GM23248 (cell line): ENCODE measurements at regions not wholly inside any gene's neighbourhood (a gene's known extent, or its start where the extent isn't known, plus 50 kb on each side); places are given as distances from the start of the nearest gene placed in this dataset.

Source experiments
- DNase-seq: peaks from one replicate; pipeline ENCODE4 v3.0.0-alpha.2; 2015
- H2AFZ ChIP-seq: fragments of 200-600 bp; sonication (generic); 2 replicates; pipeline ENCODE4 v1.6.1; 2016; ENCODE audit warnings: antibody characterized with exemption
- H3F3A ChIP-seq: fragments of 200-600 bp; sonication (generic); 2 replicates; pipeline ENCODE4 v1.6.1; 2016; ENCODE audit warnings: mild to moderate bottlenecking, antibody characterized with exemption, mixed run types; ENCODE audit not compliant: insufficient read depth
- H3K27ac ChIP-seq: fragments of 200-600 bp; sonication (generic); 2 replicates; pipeline ENCODE4 v1.5.1; 2016; ENCODE audit warnings: mild to moderate bottlenecking
- H3K27me3 ChIP-seq: fragments of 200-600 bp; sonication (generic); replicated peaks from 2 replicates; pipeline ENCODE4 v1.6.1; 2016; ENCODE audit warnings: mild to moderate bottlenecking; ENCODE audit not compliant: insufficient read depth
- H3K36me3 ChIP-seq: fragments of 200-600 bp; sonication (generic); 2 replicates; pipeline ENCODE4 v1.6.1; 2016; ENCODE audit warnings: low read depth, mild to moderate bottlenecking
- H3K4me1 ChIP-seq: fragments of 200-600 bp; sonication (generic); 2 replicates; pipeline ENCODE4 v1.6.1; 2016; ENCODE audit warnings: mild to moderate bottlenecking; ENCODE audit not compliant: insufficient read depth
- H3K4me2 ChIP-seq: fragments of 200-600 bp; sonication (generic); one replicate; pipeline ENCODE4 v1.6.1; 2016; ENCODE audit warnings: mild to moderate bottlenecking; ENCODE audit not compliant: unreplicated experiment
- H3K4me3 ChIP-seq: fragments of 200-600 bp; sonication (generic); 2 replicates; pipeline ENCODE4 v1.5.1; 2016; ENCODE audit warnings: mild to moderate bottlenecking
- H3K79me2 ChIP-seq: fragments of 200-600 bp; sonication (generic); 2 replicates; pipeline ENCODE4 v1.6.1; 2016; ENCODE audit warnings: mild to moderate bottlenecking; ENCODE audit not compliant: insufficient read depth
- H3K9ac ChIP-seq: fragments of 200-600 bp; sonication (generic); 2 replicates; pipeline ENCODE4 v1.6.1; 2016; ENCODE audit warnings: mild to moderate bottlenecking
- H3K9me2 ChIP-seq: fragments of 200-600 bp; sonication (generic); 2 replicates; pipeline ENCODE4 v1.6.1; 2016; ENCODE audit warnings: mixed run types, mild to moderate bottlenecking, moderate library complexity; ENCODE audit not compliant: insufficient read depth
- H3K9me3 ChIP-seq: fragments of 200-600 bp; sonication (generic); one replicate; pipeline ENCODE4 v1.6.1; 2017; ENCODE audit warnings: low read depth
- H4K20me1 ChIP-seq: fragments of 200-600 bp; sonication (generic); 2 replicates; pipeline ENCODE4 v1.6.0; 2016; ENCODE audit not compliant: insufficient read depth
- EZH2 ChIP-seq: fragments of 200-600 bp; sonication (generic); IDR thresholded peaks from 2 replicates; pipeline ENCODE4 v1.6.1; 2018; ENCODE audit warnings: antibody characterized with exemption, mild to moderate bottlenecking; ENCODE audit not compliant: insufficient read depth, poor library complexity, severe bottlenecking
- EZH2phosphoT487 ChIP-seq: fragments of 200-600 bp; sonication (generic); IDR thresholded peaks from 2 replicates; pipeline ENCODE4 v1.6.1; 2018; ENCODE audit warnings: antibody characterized with exemption, moderate library complexity, mild to moderate bottlenecking, low read depth; ENCODE audit not compliant: insufficient read depth
- WGBS, 2 experiments: methylation state at CpG; one replicate each; pipeline ENCODE4 v1.1.6; 2015 to 2017; ENCODE audit warnings: low lambda C conversion rate in 2 of 2, low coverage in 1 of 2; ENCODE audit errors: missing lambda C conversion rate in 2 of 2; 5-methylcytosine and 5-hydroxymethylcytosine counted together
- in situ Hi-C: fragments of 300-500 bp; cut with MboI; formaldehyde crosslinking; loops from 2 replicates; pipeline ENCODE4 v1.15.0; 2020

GRCh38 chr3:147977001-147977400 lies 567.8 kb downstream of the ZIC1 start:
- no peaks in the 10 kb centered on the region for H3K9me3 ChIP-seq
- H3K4me3 ChIP-seq = no peak overlapping the region
- H3K4me1 ChIP-seq = no peaks in the 10 kb centered on the region
- WGBS, 2 experiments = 70 to 75% methylated on average over 1 of the region's 1 CpG
- no peak for DNase-seq
- H3K9me2 ChIP-seq = 0 out of 2 replicates have a peak, but pooled peaks cover 3% of the 10 kb centered on the region
- in situ Hi-C loops = no loop called here
- no peaks in the 10 kb centered on the region for H3K79me2 ChIP-seq
- H3K27me3 ChIP-seq = no peaks in the 10 kb centered on the region
- no peak overlapping the region for H3K27ac ChIP-seq
- no peak overlapping the region for H3K4me2 ChIP-seq
- no peak overlapping the region for H3K9ac ChIP-seq
- H3F3A ChIP-seq = no peaks in the 10 kb centered on the region
- H3K36me3 ChIP-seq = no peaks in the 10 kb centered on the region
- no peak overlapping the region for H2AFZ ChIP-seq
- TF ChIP-seq EZH2 = no peak
- no peak for TF ChIP-seq EZH2phosphoT487
- no peaks in the 10 kb centered on the region for H4K20me1 ChIP-seq

- H4K20me1 ChIP-seq = no peaks in the 10 kb centered on the region
- H3K9me3 ChIP-seq = no peaks in the 10 kb centered on the region
- no peaks in the 10 kb centered on the region for H3K9me2 ChIP-seq
- in situ Hi-C loops = no loop called here
- 78 to 86% methylated on average over 1 of the region's 1 CpG for WGBS, 2 experiments
- no peak overlapping the region for H3K27ac ChIP-seq
- no peak for TF ChIP-seq EZH2phosphoT487
- no peak for TF ChIP-seq EZH2
- no peak overlapping the region for H3K4me3 ChIP-seq
- H3K36me3 ChIP-seq = no peaks in the 10 kb centered on the region
- no peaks in the 10 kb centered on the region for H3F3A ChIP-seq
- H3K79me2 ChIP-seq = no peaks in the 10 kb centered on the region
- no peak overlapping the region for H3K4me2 ChIP-seq
- no peaks in the 10 kb centered on the region for H3K4me1 ChIP-seq
- no peaks in the 10 kb centered on the region for H3K27me3 ChIP-seq
- no peak overlapping the region for H2AFZ ChIP-seq
- no peak overlapping the region for H3K9ac ChIP-seq
- DNase-seq = no peak
These were observed 578.4 kb downstream of the ZIC1 start for GRCh38 chr3:147987549-147987948.

- WGBS, 2 experiments = 93 to 94% methylated on average over 21 to 26 of the region's 27 CpGs
- H3K27ac ChIP-seq = no peak overlapping the region
- H2AFZ ChIP-seq = no peak overlapping the region
- in situ Hi-C loops = no loop called here
- no peaks in the 10 kb centered on the region for H4K20me1 ChIP-seq
- no peak for TF ChIP-seq EZH2
- no peak for DNase-seq
- no peaks in the 10 kb centered on the region for H3K79me2 ChIP-seq
- no peak overlapping the region for H3K4me2 ChIP-seq
- H3K9me2 ChIP-seq = no peaks in the 10 kb centered on the region
- no peak overlapping the region for H3K4me3 ChIP-seq
- H3K9me3 ChIP-seq = no peaks in the 10 kb centered on the region
- no peaks in the 10 kb centered on the region for H3K36me3 ChIP-seq
- H3F3A ChIP-seq = no peaks in the 10 kb centered on the region
- H3K9ac ChIP-seq = no peak overlapping the region
- no peaks in the 10 kb centered on the region for H3K4me1 ChIP-seq
- H3K27me3 ChIP-seq = no peaks in the 10 kb centered on the region
These were observed 580.2 kb downstream of the ZIC1 start for GRCh38 chr3:147989344-147989743.

- H3K4me3 ChIP-seq = no peak overlapping the region
- H2AFZ ChIP-seq = no peak overlapping the region
- H3K27ac ChIP-seq = no peak overlapping the region
- TF ChIP-seq EZH2phosphoT487 (no peak), EZH2 (no peak)
- no peaks in the 10 kb centered on the region for H3K27me3 ChIP-seq
- in situ Hi-C loops = no loop called here
- H3K79me2 ChIP-seq = no peaks in the 10 kb centered on the region
- no peak overlapping the region for H3K9ac ChIP-seq
- DNase-seq = no peak
- 81 to 88% methylated on average over 4 of the region's 4 CpGs for WGBS, 2 experiments
- H4K20me1 ChIP-seq = no peaks in the 10 kb centered on the region
- H3K9me3 ChIP-seq = peaks cover 4% of the 10 kb centered on the region
- H3K9me2 ChIP-seq = no peaks in the 10 kb centered on the region
- H3K4me2 ChIP-seq = no peak overlapping the region
- H3K4me1 ChIP-seq = 0 out of 2 replicates have a peak, but pooled peaks cover 3% of the 10 kb centered on the region
- H3K36me3 ChIP-seq = no peaks in the 10 kb centered on the region
- no peaks in the 10 kb centered on the region for H3F3A ChIP-seq
These were observed 593.6 kb downstream of the ZIC1 start for GRCh38 chr3:148002705-148003205.

- WGBS, 2 experiments = 95 to 96% methylated on average over 3 of the region's 3 CpGs
- Histone ChIP-seq H3K36me3 (no peaks in the 10 kb centered on the region), H3F3A (no peaks in the 10 kb centered on the region), H3K79me2 (no peaks in the 10 kb centered on the region), H3K9me3 (peaks cover under 1% of the 10 kb centered on the region), H3K9me2 (no peaks in the 10 kb centered on the region), H4K20me1 (no peaks in the 10 kb centered on the region), H2AFZ (no peak overlapping the region), H3K4me2 (no peak overlapping the region), H3K27ac (no peak overlapping the region), H3K4me1 (0 out of 2 replicates have a peak, but pooled peaks cover 3% of the 10 kb centered on the region), H3K27me3 (no peaks in the 10 kb centered on the region), H3K9ac (no peak overlapping the region), H3K4me3 (no peak overlapping the region)
- in situ Hi-C loops = no loop called here
- TF ChIP-seq EZH2phosphoT487 = no peak
- TF ChIP-seq EZH2 = no peak
- DNase-seq = no peak
These were observed 595.2 kb downstream of the ZIC1 start for GRCh38 chr3:148004331-148004730.
